SK-N-MC (cell line): ENCODE measurements at regions not wholly inside any gene's neighbourhood (a gene's known extent, or its start where the extent isn't known, plus 50 kb on each side); places are given as distances from the start of the nearest gene placed in this dataset.

Source experiments
- EZH2 ChIP-seq: fragments of 200-600 bp; sonication (generic); IDR thresholded peaks from one replicate; pipeline ENCODE4 v1.6.1; 2017; ENCODE audit warnings: antibody characterized with exemption
- FOXP2 ChIP-seq: optimal IDR thresholded peaks from 2 replicates; pipeline ENCODE3; 2011; ENCODE audit warnings: mild to moderate bottlenecking, moderate library complexity; ENCODE audit not compliant: insufficient read depth; ENCODE audit errors: extremely low read length, control extremely low read depth
- POLR2AphosphoS5 ChIP-seq: IDR thresholded peaks from 2 replicates; pipeline ENCODE4 v1.6.1; 2012; ENCODE audit warnings: mild to moderate bottlenecking, low read depth, low read length, borderline replicate concordance

DNA sequence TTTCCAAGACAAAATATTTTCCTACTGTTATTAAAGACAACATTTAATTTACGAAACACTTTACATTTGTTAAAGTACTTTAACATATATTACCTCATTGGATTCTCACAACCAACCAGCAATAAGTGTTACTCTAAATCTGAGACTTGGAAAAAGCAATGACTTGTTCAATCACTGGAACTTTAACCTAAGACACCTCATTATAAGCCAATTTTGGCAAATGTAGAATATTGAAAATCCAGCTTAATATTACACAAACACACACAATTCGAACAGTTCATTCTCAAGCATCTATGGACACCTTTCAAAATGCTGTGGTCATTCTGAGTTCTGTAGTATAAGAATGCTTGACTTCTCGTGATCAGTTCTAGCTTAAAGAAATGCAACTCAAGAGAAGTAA, 619.4 kb upstream of the CHAC2 start:
- TF ChIP-seq POLR2AphosphoS5 = no peak
- no peak for TF ChIP-seq EZH2
- TF ChIP-seq FOXP2 = no peak
